HuH-7 (cell line): ENCODE measurements at regions not wholly inside any gene's neighbourhood (a gene's known extent, or its start where the extent isn't known, plus 50 kb on each side); places are given as distances from the start of the nearest gene placed in this dataset.

Source experiments
- DNase-seq: peaks from one replicate; pipeline ENCODE4 v3.0.0; 2011; ENCODE audit warnings: low spot score

DNA sequence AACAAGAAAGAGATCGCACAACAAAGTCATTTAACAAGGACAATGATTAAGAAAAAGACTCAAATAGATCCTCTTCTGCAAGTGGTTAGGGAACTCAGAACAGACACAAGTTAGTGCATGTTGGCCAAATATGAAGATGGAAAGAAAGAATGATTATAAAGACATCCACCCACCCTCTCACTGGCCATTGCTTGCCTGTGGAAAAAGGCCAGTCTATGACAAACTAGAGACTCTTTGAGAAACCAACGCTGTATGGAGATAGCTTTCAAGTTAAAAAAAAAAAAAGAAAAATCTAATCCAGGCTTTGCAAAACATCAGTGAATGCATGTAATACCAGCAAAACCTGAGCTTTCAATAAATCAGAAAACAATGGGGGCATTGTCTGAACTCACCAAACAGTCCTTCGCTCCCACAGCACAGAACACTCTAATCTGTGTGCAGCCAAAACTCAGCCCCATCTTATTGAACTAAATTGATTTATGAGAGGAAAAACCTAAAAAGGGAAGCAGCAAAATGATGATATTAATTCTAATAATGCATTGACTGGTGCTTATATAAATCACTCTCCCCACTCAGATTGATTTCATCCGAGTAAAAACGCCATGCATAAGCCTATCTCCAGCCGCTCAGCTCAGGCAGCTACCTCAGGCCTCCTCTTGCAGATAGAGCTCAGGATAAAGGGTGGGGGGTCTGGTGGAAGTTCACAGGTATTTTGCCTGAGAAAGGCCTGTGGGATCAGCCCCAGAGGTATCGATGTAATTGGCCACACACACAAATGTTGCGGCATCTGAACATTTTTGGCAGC, 547.1 kb downstream of the CCDC171 start:
- no peak for DNase-seq

DNA sequence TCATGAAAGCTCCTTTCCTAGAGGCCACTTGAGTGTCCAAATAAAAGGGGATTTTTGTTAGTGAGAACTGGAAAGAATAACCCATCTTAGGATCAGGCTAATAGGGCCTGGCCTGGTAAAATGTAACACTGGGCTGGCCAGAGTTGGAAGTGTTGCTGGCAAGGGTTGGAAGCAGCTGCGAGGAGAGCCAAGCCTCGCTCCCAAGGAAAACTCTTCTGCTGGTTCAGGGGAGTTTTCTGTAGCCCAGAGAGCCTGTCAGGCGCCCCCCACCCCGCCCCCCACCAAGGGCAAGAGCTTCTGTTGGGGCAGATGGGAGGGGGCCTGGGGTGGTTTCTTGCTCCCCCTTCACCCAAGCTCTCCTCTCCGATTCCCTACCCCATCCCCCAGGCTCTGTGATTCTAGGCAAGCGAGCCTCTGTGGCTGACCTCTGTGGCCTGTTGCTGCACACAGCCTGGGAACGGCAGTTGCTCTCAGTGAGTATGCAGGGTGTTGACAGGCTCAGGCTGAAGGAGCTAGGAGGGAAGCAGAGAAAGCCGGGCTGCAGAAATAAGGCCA, 547.8 kb downstream of the CCDC171 start:
- no peak for DNase-seq

DNA sequence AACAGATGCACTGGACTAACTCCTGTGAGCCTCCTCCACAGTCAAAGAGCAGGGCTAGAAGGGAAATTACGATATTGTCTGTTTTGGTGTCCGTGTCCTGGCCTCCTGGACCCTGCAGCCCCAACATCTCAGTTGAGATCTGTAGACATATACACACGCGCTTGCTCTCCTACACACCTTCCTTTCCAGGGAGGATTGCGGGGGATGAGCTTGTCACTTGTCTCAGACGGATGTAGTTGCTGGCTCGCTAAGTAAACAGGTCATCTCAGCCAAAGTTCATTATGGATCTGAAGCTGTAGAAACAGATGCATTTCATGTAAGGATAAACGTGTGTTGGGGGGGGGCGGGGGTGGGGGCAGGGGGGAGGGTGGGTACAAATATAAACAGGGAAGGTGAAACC, 549.3 kb downstream of the CCDC171 start:
- no peak for DNase-seq

DNA sequence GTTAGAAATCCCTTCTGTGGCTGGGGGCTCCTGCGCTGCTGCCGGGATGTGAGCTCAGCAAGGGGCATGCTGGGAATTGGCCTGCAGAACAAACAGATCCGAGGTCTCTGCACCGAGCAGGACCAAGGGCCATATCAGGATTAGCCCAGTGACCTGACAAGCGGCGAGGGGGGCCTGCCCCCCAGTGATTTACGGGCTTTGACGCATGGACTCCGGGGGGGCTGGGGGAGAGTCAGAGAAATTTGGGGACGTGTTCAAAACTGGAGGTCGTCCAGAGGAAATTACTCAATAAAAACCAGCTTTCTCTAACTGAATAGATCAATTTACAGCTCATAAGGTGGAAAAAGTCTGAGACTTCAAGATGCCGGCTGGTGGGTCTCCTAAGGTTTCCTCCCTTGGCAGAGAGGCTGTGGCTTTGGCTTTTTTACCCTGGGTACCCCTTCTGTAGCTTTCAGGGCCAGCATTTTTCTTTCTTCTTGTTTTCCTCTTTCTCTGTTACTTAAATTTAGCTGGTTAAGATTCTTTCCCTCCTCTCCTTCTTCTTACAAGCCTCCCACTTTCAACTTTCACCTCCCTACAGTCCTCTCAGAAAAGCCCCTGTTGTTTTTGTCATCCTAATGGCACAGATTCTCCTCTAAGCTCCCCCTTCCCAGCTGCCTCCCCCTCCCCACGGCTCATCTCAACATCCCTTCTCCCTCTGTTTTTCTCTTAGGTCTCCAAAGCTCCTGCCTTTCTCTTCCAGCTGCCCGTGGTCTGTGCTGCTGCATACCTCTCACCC, 551.0 kb downstream of the CCDC171 start:
- no peak for DNase-seq

DNA sequence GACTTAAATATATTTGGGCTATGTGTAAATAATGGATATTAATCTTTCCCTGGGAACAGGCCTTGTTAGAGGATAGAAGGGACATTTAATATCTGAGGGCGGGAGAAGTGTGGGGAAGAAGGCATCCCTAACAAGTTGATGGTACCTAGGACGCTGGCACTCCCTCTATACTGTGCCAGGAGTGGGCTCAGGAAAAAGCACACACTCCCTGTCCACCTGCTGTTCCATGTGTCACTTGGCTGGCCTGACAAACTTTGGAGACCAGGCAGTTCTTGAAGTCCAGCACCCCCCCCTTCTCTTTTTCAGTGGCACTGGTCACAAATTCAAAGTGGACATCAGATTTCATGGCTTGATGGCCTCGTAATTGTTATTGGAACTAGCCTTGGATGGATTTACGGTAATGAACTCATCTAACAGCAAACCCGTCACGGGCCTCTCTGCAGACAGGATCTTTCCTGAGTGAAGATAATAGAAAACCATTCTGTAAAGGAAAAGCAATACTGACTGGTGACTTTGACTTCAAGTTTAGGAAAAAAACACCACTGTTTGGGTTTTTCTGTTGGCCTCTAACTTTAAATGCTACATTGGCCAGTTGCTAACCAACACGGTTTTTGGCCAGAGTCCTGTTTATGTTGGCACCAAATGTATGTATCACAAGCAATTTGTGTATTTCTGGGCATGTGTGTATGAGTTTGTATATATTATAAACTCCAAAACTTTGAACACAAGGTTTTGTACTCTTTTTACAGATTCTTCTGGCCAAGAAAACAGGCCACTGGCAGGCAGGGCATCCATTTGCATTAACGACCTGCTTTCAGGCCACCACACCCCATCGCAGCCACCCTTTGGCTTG, 552.6 kb downstream of the CCDC171 start:
- no peak for DNase-seq

DNA sequence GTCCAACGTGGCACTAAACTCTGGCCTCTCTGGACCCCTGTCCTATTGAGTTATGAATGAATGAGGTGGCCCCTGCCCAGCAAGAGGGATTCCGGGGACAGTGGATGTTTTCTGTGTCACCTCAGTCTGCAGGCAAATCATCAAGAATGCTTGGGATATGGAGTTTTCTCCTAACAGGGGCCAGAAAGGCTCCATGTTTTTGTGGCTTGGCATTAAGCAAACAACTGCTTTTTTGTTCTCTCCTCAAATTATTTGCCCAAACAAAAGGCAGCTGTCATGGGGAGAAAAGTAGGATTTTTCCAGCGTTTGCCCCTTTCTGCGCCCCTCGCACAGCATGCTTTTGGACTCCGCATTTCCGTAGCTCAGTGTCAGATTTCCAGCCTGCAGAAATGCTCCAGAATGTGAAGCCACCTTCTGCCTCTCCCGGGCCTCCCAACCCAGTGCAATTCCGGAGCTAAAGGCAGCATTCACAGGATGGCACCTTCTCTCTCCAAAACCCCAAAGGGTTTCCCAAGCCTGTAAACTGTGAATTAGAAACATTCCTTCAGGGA, 553.3 kb downstream of the CCDC171 start:
- no peak for DNase-seq

DNA sequence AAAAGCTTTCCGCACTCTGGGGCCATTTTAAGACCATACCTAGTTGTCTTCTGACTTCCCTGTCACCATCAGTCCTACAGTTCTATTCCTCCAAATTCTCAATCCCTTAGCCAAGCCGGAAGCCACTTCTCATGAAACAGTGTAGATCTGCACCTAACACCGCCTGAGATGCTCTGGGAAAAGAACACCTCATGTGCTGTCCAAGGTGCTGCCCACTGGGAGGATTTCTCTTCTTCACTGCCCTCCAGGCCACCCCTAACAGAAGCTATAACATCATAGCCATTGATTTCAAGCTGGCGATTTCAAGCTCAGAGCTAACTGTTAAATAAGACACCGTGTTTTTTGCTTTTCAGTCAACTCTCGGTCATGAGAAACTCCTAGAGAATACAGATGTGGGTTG, 559.3 kb downstream of the CCDC171 start:
- no peak for DNase-seq

DNA sequence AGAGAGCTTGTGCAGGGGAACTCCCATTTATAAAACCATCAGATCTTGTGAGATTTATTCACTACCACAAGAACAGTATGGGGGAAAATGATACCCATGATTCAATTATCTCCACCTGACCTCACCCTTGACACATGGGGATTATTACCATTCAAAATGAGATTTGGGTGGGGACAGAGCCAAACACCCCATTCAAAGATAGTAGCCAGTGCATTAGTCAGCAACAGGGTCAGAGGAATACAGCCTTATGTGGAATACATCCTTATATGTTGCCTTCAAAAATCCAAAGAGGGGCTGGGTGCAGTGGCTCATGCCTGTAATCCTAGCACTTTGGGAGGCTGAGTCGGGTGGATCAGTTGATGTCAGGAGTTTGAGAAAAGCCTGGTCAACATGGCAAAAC, 563.2 kb downstream of the CCDC171 start:
- no peak for DNase-seq

DNA sequence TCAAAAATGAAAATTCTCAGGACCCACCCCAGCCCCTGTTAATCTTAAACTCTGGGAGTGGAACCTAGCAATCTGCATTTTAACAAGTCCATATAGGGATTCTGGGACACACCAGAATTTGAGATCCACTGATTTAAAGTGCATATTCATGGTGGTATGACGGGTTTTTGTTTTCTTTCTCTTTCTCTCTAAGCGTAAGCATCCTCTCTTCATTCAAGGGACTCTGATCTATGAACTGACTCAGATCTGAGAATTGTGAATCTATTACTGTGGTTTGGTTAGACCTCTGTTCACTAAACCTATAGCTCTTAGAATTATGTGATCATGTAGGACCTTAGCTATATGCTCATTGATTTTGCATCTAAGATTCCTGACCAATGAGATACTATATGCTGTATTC, 565.2 kb downstream of the CCDC171 start:
- DNase-seq: no peak

DNA sequence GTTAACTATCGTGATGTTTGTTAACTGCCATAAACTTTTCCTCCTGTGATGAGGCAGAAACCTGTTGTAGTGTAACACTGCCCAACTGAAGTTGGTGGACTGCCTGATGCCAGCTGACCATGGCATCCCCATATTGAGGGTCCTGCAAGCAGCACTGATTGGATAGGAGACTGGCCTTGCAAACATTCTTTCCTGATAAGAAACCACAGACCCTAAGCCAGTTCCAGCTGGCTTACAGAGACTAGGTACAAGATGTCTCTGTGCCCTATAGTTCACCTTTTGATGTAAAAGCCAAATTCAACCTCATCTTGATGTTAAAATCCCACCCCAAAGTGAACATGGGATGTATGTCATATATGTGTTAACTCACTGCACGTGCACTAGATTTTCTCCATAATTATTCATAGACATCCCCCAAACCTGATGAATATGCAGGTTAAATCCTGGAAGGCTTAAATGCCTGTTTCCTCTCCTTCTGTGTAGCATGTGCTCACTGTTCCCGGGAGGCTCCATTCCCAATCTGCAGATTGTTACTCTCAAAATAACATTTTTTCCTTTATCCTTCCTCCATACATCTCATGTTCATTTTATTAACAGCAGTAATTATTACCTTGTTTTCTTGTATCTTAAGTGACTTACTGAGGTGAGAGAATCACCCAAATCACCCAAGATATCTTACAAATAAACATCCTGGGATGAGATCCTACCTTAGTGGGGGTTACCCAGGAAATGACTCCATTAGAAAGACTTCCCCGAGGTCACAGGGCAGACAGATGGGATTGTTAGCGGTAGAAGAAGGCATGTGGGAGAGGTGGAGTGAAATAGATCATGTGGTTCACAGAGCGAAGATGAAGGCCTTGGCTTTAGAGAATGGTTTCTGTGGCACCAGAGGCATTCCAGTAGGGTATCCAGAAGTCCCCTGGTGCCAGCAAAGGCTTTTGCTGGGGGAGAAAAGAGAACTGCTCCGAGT, 566.7 kb downstream of the CCDC171 start:
- no peak for DNase-seq

DNA sequence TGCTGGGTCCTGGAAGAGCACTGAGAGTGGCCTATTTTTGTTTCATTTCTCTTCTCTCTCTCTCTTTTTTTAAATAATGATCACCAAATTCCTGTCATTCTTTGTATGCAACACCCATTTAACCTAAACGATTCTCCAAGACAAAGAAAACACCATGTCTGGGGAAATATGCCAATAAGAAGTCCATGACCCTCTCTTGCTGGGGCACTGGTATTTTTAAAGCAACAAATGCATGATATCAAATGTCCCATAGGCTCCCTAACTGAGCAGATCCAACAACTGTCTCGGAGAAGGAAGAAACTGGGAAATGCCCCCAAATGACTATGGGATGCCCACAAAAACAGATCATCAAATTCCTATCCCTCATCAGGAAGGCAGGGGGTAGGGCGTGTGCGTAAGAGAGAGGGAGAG, 567.4 kb downstream of the CCDC171 start:
- no peak for DNase-seq

DNA sequence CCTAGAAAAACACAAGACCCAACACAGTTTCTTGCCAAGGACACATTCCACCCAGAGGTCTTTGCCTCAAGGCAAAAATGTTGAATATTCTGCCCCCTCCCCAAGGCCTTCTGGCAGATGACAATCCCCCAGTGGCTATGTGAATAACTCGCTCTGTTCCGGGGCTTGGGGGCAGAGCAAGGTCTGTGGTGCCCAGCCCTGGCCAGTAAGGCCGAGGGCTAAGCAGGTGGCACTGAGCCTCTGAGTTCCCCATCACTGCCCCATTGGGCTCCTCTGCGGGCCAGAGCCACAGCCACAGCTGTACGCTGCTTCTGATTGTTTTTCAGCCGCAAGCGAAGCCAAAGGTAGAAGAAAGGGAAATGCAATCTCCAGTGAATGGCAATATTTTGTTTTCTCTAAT, 567.9 kb downstream of the CCDC171 start:
- DNase-seq: no peak

DNA sequence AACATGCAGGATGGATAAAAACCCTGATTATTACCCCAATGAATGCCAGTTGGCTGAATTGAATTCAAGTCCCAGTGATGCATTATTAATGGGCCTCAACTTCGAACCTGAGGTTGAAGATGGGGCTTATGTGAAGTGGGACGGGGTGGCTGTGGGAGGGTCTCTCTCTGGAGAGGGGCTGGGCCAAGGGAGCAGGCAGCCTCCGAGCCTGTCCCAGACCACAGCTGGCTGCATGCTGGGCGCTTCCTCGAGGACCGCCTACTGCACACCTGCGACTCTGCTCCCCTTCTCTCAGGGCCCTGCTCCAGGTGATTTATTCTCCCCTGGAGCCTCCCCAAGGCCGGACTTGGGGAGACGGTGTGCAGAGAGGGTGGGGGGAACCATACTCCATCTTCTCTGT, 568.3 kb downstream of the CCDC171 start:
- no peak for DNase-seq

DNA sequence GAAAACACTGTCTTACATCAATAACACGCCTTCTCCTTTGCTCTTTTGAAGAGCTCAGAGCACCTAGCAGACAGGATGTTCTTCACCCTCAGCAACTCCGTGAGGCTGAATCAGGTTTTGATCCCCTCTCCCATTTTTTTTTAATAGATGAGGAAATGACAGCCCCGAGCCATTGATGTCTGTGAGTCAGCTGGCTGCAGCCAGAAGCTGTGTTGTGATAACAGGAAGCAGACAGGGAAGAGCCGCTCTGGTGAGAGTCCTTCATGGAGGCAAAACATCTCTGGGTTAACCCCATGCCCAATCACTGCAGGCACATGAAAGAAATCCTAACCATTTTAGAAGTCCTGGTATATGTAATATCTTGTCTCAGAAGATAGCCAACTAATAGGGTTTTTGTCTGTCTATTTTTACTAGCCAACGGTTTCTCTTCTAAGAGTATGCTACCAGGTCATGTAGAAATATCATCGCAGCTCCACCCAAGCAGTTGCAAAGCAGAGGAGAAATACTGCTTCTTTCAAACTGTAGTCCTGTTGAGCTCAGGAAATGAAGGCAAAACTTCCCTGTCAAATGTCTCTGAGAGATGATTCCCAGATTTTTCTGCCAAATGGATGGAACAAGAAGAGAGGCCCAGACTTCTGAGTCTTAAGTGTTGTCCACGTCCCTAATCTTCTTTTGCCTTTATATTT, 568.9 kb downstream of the CCDC171 start:
- no peak for DNase-seq

DNA sequence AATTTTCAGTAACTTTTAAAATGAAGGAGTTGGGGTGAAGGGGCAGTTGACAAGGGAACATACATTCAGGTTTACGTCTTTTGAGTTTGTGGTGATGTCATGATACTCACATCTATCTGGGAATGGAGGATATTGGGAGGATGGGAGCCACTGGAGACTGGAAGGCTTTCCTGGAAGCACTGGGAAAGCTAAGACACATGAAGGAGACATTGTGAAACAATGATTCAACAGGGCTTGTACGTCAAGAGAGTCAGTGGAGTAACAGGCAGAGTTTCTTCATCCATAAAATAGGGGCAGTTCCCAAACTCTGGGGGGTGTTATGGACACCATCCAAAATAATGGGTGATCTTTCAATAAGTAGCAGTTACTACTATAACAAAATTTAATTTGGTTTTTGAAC, 572.8 kb downstream of the CCDC171 start:
- no peak for DNase-seq

DNA sequence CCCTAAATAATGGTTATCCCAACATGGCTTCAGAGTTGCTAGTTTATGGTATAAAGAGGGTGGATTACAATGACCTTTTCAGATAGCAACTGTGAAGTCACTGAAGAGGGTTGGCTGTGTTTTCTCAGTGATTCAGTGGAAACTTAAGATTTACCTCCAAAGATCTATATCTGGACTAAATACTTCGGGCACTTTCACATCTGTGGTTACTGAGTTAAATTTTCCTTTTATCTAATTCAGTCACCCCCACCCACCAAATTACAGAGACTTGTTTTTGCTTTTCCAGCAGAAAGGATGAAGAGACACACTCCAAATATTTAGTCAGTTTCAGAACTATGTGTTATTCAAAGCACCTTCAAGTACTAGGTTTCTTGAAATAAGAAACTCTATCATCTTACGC, 573.2 kb downstream of the CCDC171 start:
- DNase-seq: no peak

DNA sequence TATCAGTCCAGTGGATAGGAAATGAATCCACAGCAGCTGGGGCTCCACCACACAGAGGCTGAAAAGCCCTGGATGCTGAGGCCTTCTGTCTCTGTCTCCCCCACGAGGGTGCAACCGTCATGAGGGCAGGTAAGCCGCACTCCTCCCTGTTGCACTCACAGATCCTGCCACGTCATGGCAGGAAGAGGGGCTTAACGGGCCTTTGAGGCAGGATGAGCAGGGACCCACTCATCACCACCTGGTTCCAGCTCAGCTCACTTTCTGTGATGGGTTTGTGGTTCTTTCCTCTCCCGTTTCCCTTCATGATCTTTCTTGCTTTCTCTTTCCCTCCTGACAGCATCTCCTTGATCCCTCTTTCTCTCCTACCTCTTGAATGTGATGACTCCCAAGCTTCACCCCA, 575.2 kb downstream of the CCDC171 start:
- DNase-seq: no peak

DNA sequence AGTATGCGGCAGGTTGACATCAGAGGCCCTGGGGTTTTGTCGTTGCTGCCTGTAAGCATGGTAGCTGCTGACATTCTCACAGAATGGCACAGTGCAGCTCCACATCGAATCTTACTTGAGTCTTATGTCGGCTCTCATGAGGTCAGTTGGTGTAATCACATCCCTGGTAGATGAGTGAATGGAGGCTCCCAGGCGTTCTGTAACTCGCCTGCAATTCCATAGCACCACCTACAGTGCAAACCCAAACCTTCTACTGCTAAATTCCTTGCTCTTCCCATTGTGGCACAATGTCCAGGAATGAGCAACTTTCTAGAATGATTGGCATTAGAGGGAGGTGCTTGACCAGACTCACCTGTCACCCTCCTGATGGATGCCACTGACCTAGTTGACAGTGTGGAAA, 578.4 kb downstream of the CCDC171 start:
- no peak for DNase-seq

DNA sequence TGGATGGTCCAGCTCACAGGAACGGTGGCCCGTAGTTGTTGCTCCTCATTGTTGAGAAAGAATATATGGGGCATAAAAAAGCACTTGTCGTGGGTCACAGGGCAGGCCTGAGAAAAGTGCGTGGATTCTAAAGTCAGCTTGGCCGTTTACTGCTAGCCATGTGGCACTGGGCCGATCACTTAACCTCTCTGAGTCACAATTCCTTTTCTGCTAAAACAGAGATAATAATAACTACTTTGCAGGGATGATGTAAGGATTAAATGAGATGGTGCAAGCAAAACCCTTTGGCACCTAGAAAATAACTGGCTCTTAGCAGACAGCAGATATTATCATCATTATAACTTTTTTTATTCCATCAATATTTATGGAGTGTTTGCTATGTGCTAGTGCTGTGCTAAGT, 579.7 kb downstream of the CCDC171 start:
- no peak for DNase-seq

DNA sequence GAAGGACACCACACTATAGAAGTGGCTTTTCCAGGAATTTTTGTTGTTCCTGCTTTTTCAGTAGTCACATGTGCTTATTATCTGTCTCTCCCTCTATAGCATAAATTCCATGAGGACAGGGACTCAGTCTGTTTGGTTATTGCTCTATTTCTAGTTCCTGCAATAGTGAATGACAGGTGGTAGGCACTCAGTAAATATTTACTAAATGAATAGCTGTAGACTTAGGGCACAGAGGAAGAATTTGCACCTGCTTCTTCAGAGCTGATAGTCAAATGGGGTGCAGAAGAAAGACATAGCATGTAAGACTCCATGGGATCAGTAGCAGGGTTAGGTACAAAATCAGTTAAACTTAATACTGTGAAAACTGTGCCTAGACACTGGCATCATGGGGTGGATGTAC, 580.2 kb downstream of the CCDC171 start:
- no peak for DNase-seq
